Fibroblast of skin of back (primary cell): ENCODE measurements at regions not wholly inside any gene's neighbourhood (a gene's known extent, or its start where the extent isn't known, plus 50 kb on each side); places are given as distances from the start of the nearest gene placed in this dataset.

Source experiments
- DNase-seq: peaks from one replicate; pipeline ENCODE4 v3.0.0-alpha.2; 2013

GRCh38 chr12:81809113-81809777 is 50.1 kb upstream of the PPFIA2 start:
- no peak for DNase-seq
